Naive thymus-derived CD4-positive, alpha-beta T cell (primary cell): ENCODE measurements at regions not wholly inside any gene's neighbourhood (a gene's known extent, or its start where the extent isn't known, plus 50 kb on each side); places are given as distances from the start of the nearest gene placed in this dataset.

Experiments
- ATAC-seq: fragments of 150-1000 bp; cut with Tn5 transposase; 2 replicates; pipeline ENCODE4 v1.10.0; 2021; ENCODE audit warnings: mild to moderate bottlenecking, moderate library complexity
- CTCF ChIA-PET: fragments of 350-600 bp; sonication (Branson Sonifier 250); formaldehyde crosslinking; loops from one replicate; lab custom pipeline; 2021; ENCODE audit warnings: antibody characterized with exemption; lab: Charles Lee
- POLR2A ChIA-PET: fragments of 350-600 bp; sonication (Branson Sonifier 250); formaldehyde crosslinking; loops from one replicate; lab custom pipeline; 2021; ENCODE audit warnings: antibody characterized with exemption, inconsistent platforms; lab: Charles Lee
- DNase-seq, 9 donors: peaks; one replicate each; pipeline versions ENCODE4 v3.0.0 to v3.0.0-alpha.2; 2020 to 2022; ENCODE audit warnings: mixed read lengths in 1 of 9
- H3K27ac ChIP-seq: one replicate; pipeline ENCODE4 v1.7.0; 2013; ENCODE audit warnings: mild to moderate bottlenecking, low read depth, low read length, moderate library complexity
- H3K27me3 ChIP-seq, 2 donors: one replicate each; pipeline ENCODE4 v1.7.0; 2013; ENCODE audit warnings: low read length in 2 of 2, mild to moderate bottlenecking in 2 of 2, moderate library complexity in 2 of 2; ENCODE audit not compliant: control insufficient read depth in 2 of 2, insufficient read depth in 2 of 2
- H3K36me3 ChIP-seq, 3 experiments: 1 replicate in 2 of 3; 2 replicates in 1 of 3; pipeline ENCODE4 v1.7.0; 2013; ENCODE audit warnings: low read length in 3 of 3, mild to moderate bottlenecking in 3 of 3, moderate library complexity in 1 of 3; ENCODE audit not compliant: insufficient read depth in 3 of 3, control insufficient read depth in 2 of 3
- H3K4me1 ChIP-seq, 2 donors: one replicate each; pipeline ENCODE4 v1.7.0; 2013; ENCODE audit warnings: low read length in 2 of 2, mild to moderate bottlenecking in 2 of 2, moderate library complexity in 1 of 2; ENCODE audit not compliant: control insufficient read depth in 2 of 2, insufficient read depth in 2 of 2
- H3K4me3 ChIP-seq: 2 replicates; pipeline ENCODE4 v1.7.0; 2013; ENCODE audit warnings: mild to moderate bottlenecking, low read length
- H3K9me3 ChIP-seq, 3 experiments: 1 replicate in 2 of 3; 2 replicates in 1 of 3; pipeline ENCODE4 v1.7.0; 2013; ENCODE audit warnings: low read length in 3 of 3; ENCODE audit not compliant: control insufficient read depth in 2 of 3
- H3K27ac Mint-ChIP-seq, 9 donors: one replicate each; pipeline ENCODE4 v1.8.0; 2020 to 2022; ENCODE audit warnings: mixed read lengths in 9 of 9, mild to moderate bottlenecking in 8 of 9, moderate library complexity in 5 of 9, inconsistent platforms in 2 of 9
- H3K27me3 Mint-ChIP-seq, 5 donors: one replicate each; pipeline ENCODE4 v1.8.0; 2021 to 2022; ENCODE audit warnings: mixed read lengths in 5 of 5, mild to moderate bottlenecking in 1 of 5
- H3K36me3 Mint-ChIP-seq, 5 donors: one replicate each; pipeline ENCODE4 v1.8.0; 2020 to 2022; ENCODE audit warnings: mixed read lengths in 5 of 5, mild to moderate bottlenecking in 3 of 5, inconsistent platforms in 1 of 5
- H3K4me1 Mint-ChIP-seq, 7 donors: one replicate each; pipeline ENCODE4 v1.8.0; 2020 to 2022; ENCODE audit warnings: mixed read lengths in 7 of 7, mild to moderate bottlenecking in 3 of 7, inconsistent platforms in 1 of 7
- H3K4me3 Mint-ChIP-seq, 10 donors: one replicate each; pipeline ENCODE4 v1.8.0; 2020 to 2022; ENCODE audit warnings: mild to moderate bottlenecking in 10 of 10, mixed read lengths in 10 of 10, moderate library complexity in 6 of 10, inconsistent platforms in 2 of 10
- H3K9me3 Mint-ChIP-seq, 11 donors: one replicate each; pipeline ENCODE4 v1.8.0; 2020 to 2022; ENCODE audit warnings: mixed read lengths in 11 of 11, mild to moderate bottlenecking in 4 of 11, inconsistent platforms in 1 of 11, moderate library complexity in 1 of 11
- intact Hi-C, 2 donors: fragments of 100-400 bp; cut with micrococcal nuclease; formaldehyde crosslinking; loops; one replicate each; pipeline ENCODE4 v1.15.1; 2023

DNA sequence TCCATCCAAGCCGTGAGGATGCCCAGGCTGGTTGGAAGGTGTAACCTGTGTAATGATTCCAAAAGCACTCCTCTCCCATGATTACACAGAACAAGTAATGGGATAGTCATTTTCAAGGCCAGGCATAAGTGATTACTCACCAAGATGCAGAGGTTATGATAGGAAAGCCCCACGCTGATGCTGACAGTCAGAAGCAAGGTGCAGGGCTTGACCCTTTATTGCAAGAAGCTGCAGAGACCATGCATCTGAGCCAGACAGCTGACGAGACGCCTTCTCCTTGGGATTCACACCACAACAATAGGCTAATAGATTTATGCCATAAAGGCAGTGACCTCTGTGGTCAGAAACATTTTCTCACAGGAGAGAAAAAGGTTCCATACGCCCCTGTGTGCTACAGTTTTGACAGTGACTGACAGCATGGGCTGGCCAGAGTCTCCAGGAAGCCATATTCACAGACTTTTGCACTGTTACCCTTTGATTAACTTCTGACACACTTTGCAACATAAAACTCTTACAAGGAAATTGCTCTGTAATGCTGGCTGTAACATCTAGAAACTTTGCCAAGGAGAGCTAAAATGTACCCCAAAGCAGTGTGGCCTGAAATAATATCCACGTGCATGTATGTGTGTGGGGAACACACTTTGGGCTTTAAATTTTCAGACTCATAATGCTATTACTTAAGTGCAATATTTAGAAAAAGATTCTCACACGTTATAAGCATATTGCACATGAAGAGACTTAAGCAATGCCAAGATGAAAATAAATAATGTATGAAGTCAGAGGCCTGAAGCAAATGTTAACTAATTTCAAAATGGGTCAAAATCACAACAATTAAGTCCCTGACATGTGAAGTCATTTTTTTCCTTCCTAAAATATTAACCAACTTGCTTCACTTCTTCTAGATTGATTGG lies 1079.0 kb upstream of the TENM4 start:
- Mint-ChIP-seq H3K9me3 (peaks cover 2 to 13% (median 7%) of the 10 kb centered on the region in 11 donors), H3K4me3 (no peak overlapping the region), H3K36me3 (no peaks in the 10 kb centered on the region), H3K27me3 (no peaks in the 10 kb centered on the region), H3K27ac (no peak overlapping the region), H3K4me1 (no peaks in the 10 kb centered on the region)
- POLR2A ChIA-PET: no interaction called here
- CTCF ChIA-PET: no interaction called here
- Histone ChIP-seq H3K36me3 (no peaks in the 10 kb centered on the region), H3K27me3 (no peaks in the 10 kb centered on the region), H3K9me3 (no peaks in the 10 kb centered on the region), H3K27ac (no peak overlapping the region), H3K4me3 (no peak overlapping the region), H3K4me1 (no peaks in the 10 kb centered on the region)
- intact Hi-C loops: no loop called here
- DNase-seq: no peak
- ATAC-seq: no peak

DNA sequence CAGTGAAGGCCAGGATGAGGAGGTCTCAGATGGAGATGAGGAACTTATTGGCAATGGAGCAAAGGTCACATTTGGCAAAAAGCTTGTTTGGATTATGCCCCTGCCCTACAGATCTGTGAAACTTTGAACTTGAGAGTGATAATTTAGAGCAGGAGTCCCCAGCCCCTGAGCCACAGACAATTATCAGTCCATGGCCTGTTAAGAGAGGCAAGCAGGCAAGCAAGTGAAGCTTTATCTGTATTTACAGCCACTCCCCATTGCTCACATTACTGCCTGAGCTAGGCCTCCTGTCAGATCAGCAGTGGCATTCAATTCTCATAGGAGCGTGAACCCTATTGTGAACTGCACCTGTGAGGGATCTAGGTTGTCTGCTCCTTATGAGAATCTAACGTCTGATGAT lies 1076.9 kb upstream of the TENM4 start:
- Histone ChIP-seq H3K4me3 (no peak overlapping the region), H3K4me1 (no peaks in the 10 kb centered on the region), H3K36me3 (no peaks in the 10 kb centered on the region), H3K27ac (no peak overlapping the region), H3K9me3 (no peaks in the 10 kb centered on the region), H3K27me3 (no peaks in the 10 kb centered on the region)
- H3K9me3 Mint-ChIP-seq: peaks cover 2 to 16% (median 8%) of the 10 kb centered on the region in 11 donors
- no peaks in the 10 kb centered on the region for H3K36me3 Mint-ChIP-seq
- H3K4me1 Mint-ChIP-seq: no peaks in the 10 kb centered on the region
- no peak for DNase-seq
- POLR2A ChIA-PET: no interaction called here
- no peaks in the 10 kb centered on the region for H3K27me3 Mint-ChIP-seq
- no peak overlapping the region for H3K27ac Mint-ChIP-seq
- intact Hi-C loops: no loop called here
- CTCF ChIA-PET: no interaction called here
- H3K4me3 Mint-ChIP-seq: no peak overlapping the region
- ATAC-seq: no peak

DNA sequence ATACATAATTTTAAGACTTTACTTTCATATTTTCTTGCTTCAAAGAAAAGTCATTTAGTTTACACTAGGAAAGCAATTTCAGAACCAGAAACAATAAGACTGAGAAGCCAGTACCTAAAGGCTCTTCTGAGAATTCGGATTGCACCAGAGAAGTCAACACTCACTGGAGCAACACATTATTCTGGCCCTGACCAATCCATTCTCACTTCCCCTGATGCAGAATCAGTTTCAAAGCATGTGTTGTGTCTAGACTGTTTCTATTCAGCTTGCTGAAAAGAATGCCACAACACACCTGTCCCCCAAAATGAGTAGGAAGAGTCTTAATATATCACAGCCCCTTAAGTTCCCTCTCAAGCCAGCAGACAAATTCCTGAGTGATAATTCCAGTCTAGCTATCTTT lies 1074.3 kb upstream of the TENM4 start:
- Histone ChIP-seq H3K27ac (no peak overlapping the region), H3K36me3 (no peaks in the 10 kb centered on the region), H3K27me3 (no peaks in the 10 kb centered on the region), H3K9me3 (no peaks in the 10 kb centered on the region), H3K4me1 (no peaks in the 10 kb centered on the region), H3K4me3 (no peak overlapping the region)
- DNase-seq (no peak), ATAC-seq (no peak)
- Mint-ChIP-seq H3K27me3 (no peaks in the 10 kb centered on the region), H3K4me1 (no peaks in the 10 kb centered on the region), H3K36me3 (no peaks in the 10 kb centered on the region), H3K4me3 (no peak overlapping the region), H3K9me3 (peaks cover 2 to 18% (median 9%) of the 10 kb centered on the region in 11 donors), H3K27ac (no peak overlapping the region)
- intact Hi-C loops: no loop called here
- ChIA-PET CTCF (no interaction called here), POLR2A (no interaction called here)

DNA sequence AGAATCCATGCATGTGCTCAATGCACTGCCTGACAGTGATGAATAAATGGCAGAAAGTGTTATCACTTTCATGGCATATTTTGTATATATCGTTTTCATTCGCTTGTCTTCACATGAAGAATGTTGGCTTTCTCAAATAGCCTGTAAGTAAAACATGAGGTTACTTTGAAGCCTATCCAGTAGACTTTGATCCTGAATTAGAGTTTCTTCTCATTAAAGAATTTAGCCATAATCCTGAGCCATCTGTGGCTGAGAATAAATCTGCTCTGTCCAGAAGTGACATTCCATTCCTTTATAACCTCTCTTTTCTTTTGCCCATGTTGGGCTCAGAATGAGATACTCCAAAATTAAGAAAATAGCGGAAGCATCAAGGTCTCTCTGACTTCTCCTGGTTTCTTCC lies 1071.7 kb upstream of the TENM4 start:
- DNase-seq (no peak), ATAC-seq (no peak)
- Mint-ChIP-seq H3K27me3 (no peaks in the 10 kb centered on the region), H3K9me3 (peaks cover 5 to 26% (median 13%) of the 10 kb centered on the region in 11 donors), H3K27ac (no peak overlapping the region), H3K4me3 (no peak overlapping the region), H3K36me3 (peaks cover 0 to 7% (median 0%) of the 10 kb centered on the region in 5 donors), H3K4me1 (no peaks in the 10 kb centered on the region)
- intact Hi-C loops: no loop called here
- no peaks in the 10 kb centered on the region for H3K27me3 ChIP-seq
- H3K4me1 ChIP-seq: no peaks in the 10 kb centered on the region
- H3K4me3 ChIP-seq: no peak overlapping the region
- H3K36me3 ChIP-seq: no peaks in the 10 kb centered on the region
- no peak overlapping the region for H3K27ac ChIP-seq
- H3K9me3 ChIP-seq: no peaks in the 10 kb centered on the region
- CTCF ChIA-PET: no interaction called here
- POLR2A ChIA-PET: no interaction called here

DNA sequence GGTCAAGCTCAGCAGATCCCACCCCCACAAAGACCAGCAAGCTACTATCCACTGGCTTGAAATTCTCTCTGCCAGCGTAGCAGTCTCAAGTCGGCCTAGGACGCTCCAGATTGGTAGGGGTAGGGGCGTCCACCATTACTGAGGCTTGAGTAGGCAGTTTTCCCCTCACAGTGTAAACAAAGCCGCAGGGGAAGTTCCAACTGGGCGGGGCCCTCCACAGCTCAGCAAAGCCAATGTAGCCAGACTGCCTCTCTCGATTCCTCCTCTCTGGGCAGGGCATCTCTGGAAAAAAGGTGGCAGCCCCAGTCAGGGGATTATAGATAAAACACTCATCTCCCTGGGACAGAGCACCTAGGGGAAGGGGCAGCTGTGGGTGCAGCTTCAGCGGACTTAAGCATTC lies 1064.9 kb upstream of the TENM4 start:
- Histone ChIP-seq H3K36me3 (no peaks in the 10 kb centered on the region), H3K27me3 (no peaks in the 10 kb centered on the region), H3K4me3 (no peak overlapping the region), H3K27ac (no peak overlapping the region), H3K4me1 (no peaks in the 10 kb centered on the region), H3K9me3 (no peaks in the 10 kb centered on the region)
- POLR2A ChIA-PET: no interaction called here
- no peak for ATAC-seq
- no peak overlapping the region for H3K4me3 Mint-ChIP-seq
- peaks cover 3 to 32% (median 14%) of the 10 kb centered on the region in 11 donors for H3K9me3 Mint-ChIP-seq
- peaks cover 0 to 13% (median 0%) of the 10 kb centered on the region in 5 donors for H3K36me3 Mint-ChIP-seq
- intact Hi-C loops: no loop called here
- DNase-seq: no peak
- H3K4me1 Mint-ChIP-seq: no peaks in the 10 kb centered on the region
- no peak overlapping the region for H3K27ac Mint-ChIP-seq
- CTCF ChIA-PET: no interaction called here
- no peaks in the 10 kb centered on the region for H3K27me3 Mint-ChIP-seq

DNA sequence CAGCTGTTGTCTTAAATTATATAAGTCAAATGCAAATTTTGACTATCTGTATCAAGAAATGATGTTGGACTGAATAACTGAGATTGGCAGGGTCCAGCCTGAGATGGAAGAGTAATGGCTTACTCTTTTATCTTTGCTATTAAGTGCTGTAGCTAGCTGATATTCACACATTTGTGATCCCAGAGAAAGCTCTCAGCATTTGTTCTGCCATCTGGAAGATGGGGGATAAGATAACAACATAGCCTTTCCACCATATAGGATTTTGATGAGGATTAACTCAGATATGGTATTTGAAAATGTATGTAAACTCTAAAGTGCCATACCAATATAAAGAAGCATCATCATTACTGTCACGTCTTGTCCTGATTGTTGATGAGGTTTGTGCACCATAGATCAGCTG lies 1063.2 kb upstream of the TENM4 start:
- no peaks in the 10 kb centered on the region for H3K4me1 Mint-ChIP-seq
- ATAC-seq (no peak), DNase-seq (no peak)
- Histone ChIP-seq H3K4me1 (no peaks in the 10 kb centered on the region), H3K27ac (no peak overlapping the region), H3K9me3 (no peaks in the 10 kb centered on the region), H3K27me3 (no peaks in the 10 kb centered on the region), H3K36me3 (no peaks in the 10 kb centered on the region), H3K4me3 (no peak overlapping the region)
- intact Hi-C loops: no loop called here
- CTCF ChIA-PET: no interaction called here
- H3K27ac Mint-ChIP-seq: no peak overlapping the region
- peaks cover 3 to 34% (median 12%) of the 10 kb centered on the region in 11 donors for H3K9me3 Mint-ChIP-seq
- no peaks in the 10 kb centered on the region for H3K27me3 Mint-ChIP-seq
- no peak overlapping the region for H3K4me3 Mint-ChIP-seq
- POLR2A ChIA-PET: no interaction called here
- H3K36me3 Mint-ChIP-seq: peaks cover 0 to 13% (median 0%) of the 10 kb centered on the region in 5 donors

DNA sequence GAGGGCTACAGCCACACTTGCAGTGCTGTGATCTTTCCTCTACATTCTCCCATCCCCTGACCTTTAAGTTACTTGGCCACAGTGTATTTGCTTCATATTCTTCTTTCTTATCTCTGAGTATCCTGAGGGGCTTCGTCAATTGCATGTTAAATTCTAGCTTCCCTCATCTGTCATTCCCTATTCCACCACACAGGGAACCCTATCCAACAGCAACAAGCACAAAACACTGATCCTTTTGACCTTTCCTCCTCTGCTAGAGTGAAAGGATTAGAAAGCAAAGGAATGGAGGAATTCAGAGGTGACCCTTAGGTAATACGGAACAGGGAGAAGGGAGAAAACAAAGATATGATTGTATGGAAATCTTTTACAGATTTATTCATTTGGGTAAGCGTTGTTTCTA lies 1061.7 kb upstream of the TENM4 start:
- Mint-ChIP-seq H3K4me1 (no peaks in the 10 kb centered on the region), H3K36me3 (peaks cover 0 to 6% (median 0%) of the 10 kb centered on the region in 5 donors), H3K4me3 (no peak overlapping the region), H3K9me3 (peaks cover 3 to 22% (median 6%) of the 10 kb centered on the region in 11 donors), H3K27me3 (no peaks in the 10 kb centered on the region), H3K27ac (no peak overlapping the region)
- ATAC-seq (no peak), DNase-seq (no peak)
- Histone ChIP-seq H3K4me1 (no peaks in the 10 kb centered on the region), H3K36me3 (no peaks in the 10 kb centered on the region), H3K4me3 (no peak overlapping the region), H3K9me3 (no peaks in the 10 kb centered on the region), H3K27ac (no peak overlapping the region), H3K27me3 (no peaks in the 10 kb centered on the region)
- POLR2A ChIA-PET: no interaction called here
- CTCF ChIA-PET: no interaction called here
- intact Hi-C loops: no loop called here
